ENCODE measurements at regions not wholly inside any gene's neighbourhood (a gene's known extent, or its start where the extent isn't known, plus 50 kb on each side); places are given as distances from the start of the nearest gene placed in this dataset.

- no peaks in the 10 kb centered on the region for H3K27me3 ChIP-seq
- no peaks in the 10 kb centered on the region for H3K4me1 ChIP-seq
- intact Hi-C loops (cut with DNase I; ENCODE audit: low total_unique reads) = no loop called here
- H3K4me3 ChIP-seq = no peak overlapping the region
- TF ChIP-seq POLR2A (IDR thresholded peaks at IDR 0.05) (no peak), CTCF (IDR thresholded peaks at IDR 0.05) (no peak)
- H3K9me3 ChIP-seq = no peaks in the 10 kb centered on the region
- WGBS, 2 donors = 79 to 80% methylated on average over 7 of the region's 7 CpGs
- H3K27ac ChIP-seq = no peak overlapping the region
- DNase-seq = no peak
- H3K36me3 ChIP-seq (ENCODE audit: low read depth, missing control alignments) = no peaks in the 10 kb centered on the region
Measured at GRCh38 chr4:176971576-176972115, 178.9 kb upstream of the VEGFC start.

- no peak overlapping the region for H3K27ac ChIP-seq
- no peak overlapping the region for H3K4me3 ChIP-seq
- no peak for TF ChIP-seq CTCF (IDR thresholded peaks at IDR 0.05)
- TF ChIP-seq POLR2A (IDR thresholded peaks at IDR 0.05) = no peak
- no peaks in the 10 kb centered on the region for H3K4me1 ChIP-seq
- H3K27me3 ChIP-seq = no peaks in the 10 kb centered on the region
- no peaks in the 10 kb centered on the region for H3K9me3 ChIP-seq
- no peaks in the 10 kb centered on the region for H3K36me3 ChIP-seq (ENCODE audit: low read depth, missing control alignments)
- no peak for DNase-seq
- intact Hi-C loops (cut with DNase I; ENCODE audit: low total_unique reads) = no loop called here
- WGBS, 2 donors = 73 to 84% methylated on average over 1 of the region's 1 CpG
Measured at GRCh38 chr4:176979416-176979815, 186.7 kb upstream of the VEGFC start.

GRCh38 chr4:176981074-176981473, 188.4 kb upstream of the VEGFC start:
- Histone ChIP-seq H3K27ac (no peak overlapping the region), H3K36me3 (ENCODE audit: low read depth, missing control alignments) (no peaks in the 10 kb centered on the region), H3K4me1 (no peaks in the 10 kb centered on the region), H3K4me3 (no peak overlapping the region), H3K27me3 (no peaks in the 10 kb centered on the region), H3K9me3 (no peaks in the 10 kb centered on the region)
- intact Hi-C loops (cut with DNase I; ENCODE audit: low total_unique reads) = no loop called here
- TF ChIP-seq CTCF (IDR thresholded peaks at IDR 0.05) (no peak), POLR2A (IDR thresholded peaks at IDR 0.05) (no peak)
- no peak for DNase-seq

GRCh38 chr4:176981551-176981950, 188.8 kb upstream of the VEGFC start:
- H3K27ac ChIP-seq = no peak overlapping the region

More at GRCh38 chr4:176981551-176981950, 188.8 kb upstream of the VEGFC start:
- no peak overlapping the region for H3K4me3 ChIP-seq
- H3K9me3 ChIP-seq = no peaks in the 10 kb centered on the region
- WGBS, 2 donors = 72 to 79% methylated on average over 2 of the region's 2 CpGs
- H3K27me3 ChIP-seq = no peaks in the 10 kb centered on the region
- no peaks in the 10 kb centered on the region for H3K4me1 ChIP-seq
- TF ChIP-seq CTCF (IDR thresholded peaks at IDR 0.05) = no peak
- TF ChIP-seq POLR2A (IDR thresholded peaks at IDR 0.05) = no peak
- intact Hi-C loops (cut with DNase I; ENCODE audit: low total_unique reads) = no loop called here
- no peaks in the 10 kb centered on the region for H3K36me3 ChIP-seq (ENCODE audit: low read depth, missing control alignments)
- no peak for DNase-seq

Data from testis (tissue), 2 donors.